Fibroblast of mammary gland (primary cell): ENCODE measurements at regions not wholly inside any gene's neighbourhood (a gene's known extent, or its start where the extent isn't known, plus 50 kb on each side); places are given as distances from the start of the nearest gene placed in this dataset.
"Not testable (repeated sequence)": the region's sequence is repeated elsewhere in the genome, so short reads cannot be mapped to it uniquely, and the experiment has no call there.

Experiments
- DNase-seq: peaks from one replicate; pipeline ENCODE4 v3.0.0-alpha.2; 2010; ENCODE audit warnings: low read depth
- H3K4me3 ChIP-seq: 2 replicates; pipeline ENCODE4 v1.5.1; 2011; ENCODE audit warnings: low read depth, mild to moderate bottlenecking, low read length, moderate library complexity; ENCODE audit not compliant: control insufficient read depth
- TF ChIP-seq, protein P1 (sequence below): conservative IDR thresholded peaks from 2 replicates; pipeline ENCODE4 v1.5.1; 2011; ENCODE audit warnings: low read depth, low read length, inconsistent platforms; ENCODE audit not compliant: control insufficient read depth, insufficient read depth

DNA sequence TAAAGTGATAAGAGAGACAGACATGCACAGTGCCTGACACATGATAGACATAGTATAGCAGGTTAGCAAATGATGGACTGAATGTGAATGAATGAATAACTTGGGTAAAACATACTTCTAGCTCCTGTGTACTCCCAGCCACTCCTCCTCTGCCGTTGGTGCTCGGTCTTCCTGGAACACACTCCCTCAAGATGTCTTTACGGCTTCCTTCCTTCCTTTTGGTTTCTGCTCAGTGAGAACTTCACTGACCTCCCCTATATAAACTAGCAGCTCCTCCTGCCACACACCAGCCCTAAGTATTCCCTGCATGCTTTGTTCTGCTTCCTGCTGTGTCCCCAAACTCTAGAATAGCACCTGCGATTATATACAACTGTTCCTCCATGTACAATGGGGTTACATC lies 50.2 kb downstream of the RAD54L2 start:
- H3K4me3 ChIP-seq: no peak overlapping the region
- TF ChIP-seq, protein P1, sequence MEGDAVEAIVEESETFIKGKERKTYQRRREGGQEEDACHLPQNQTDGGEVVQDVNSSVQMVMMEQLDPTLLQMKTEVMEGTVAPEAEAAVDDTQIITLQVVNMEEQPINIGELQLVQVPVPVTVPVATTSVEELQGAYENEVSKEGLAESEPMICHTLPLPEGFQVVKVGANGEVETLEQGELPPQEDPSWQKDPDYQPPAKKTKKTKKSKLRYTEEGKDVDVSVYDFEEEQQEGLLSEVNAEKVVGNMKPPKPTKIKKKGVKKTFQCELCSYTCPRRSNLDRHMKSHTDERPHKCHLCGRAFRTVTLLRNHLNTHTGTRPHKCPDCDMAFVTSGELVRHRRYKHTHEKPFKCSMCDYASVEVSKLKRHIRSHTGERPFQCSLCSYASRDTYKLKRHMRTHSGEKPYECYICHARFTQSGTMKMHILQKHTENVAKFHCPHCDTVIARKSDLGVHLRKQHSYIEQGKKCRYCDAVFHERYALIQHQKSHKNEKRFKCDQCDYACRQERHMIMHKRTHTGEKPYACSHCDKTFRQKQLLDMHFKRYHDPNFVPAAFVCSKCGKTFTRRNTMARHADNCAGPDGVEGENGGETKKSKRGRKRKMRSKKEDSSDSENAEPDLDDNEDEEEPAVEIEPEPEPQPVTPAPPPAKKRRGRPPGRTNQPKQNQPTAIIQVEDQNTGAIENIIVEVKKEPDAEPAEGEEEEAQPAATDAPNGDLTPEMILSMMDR: no peak
- DNase-seq: no peak

DNA sequence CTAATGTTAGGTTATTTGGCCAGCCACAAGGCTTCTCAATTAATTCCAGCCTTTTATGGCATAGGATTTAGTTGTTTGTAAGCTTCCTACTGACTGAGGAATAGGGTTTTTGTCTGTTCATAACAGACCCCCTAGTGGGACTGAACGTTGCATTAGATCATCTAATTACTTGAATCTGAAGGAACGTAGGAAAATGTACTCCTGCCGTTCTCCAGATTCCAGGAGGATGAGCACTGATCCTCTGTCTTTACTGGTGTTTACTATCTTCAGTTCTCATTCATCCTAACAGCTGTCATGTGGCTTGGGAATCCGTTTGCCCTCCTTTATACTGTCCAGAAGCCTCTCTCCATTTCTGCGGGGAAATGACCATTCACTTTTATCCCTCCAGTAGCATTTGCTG lies 52.7 kb downstream of the RAD54L2 start:
- H3K4me3 ChIP-seq: no peak overlapping the region
- TF ChIP-seq, protein P1: no peak
- DNase-seq: peak; percentile 31

DNA sequence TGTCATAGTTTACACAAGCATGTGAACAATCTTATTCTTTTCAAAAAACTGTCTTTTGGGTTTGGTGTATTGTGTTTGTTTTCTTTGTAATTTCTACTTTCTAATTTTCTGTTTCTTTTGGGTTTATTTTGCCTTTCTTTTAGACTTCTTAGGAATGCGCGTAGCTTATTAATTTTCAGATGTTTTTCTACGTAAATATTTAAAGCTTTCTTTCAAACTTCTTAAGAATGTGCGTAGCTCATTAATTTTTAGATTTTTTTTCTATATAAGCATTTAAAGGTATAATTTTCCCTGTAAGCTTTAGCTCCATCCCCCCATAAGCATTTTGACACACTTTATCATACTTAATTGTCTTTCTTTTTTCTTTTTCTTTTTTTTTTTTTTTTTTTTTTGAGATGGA lies 55.2 kb downstream of the RAD54L2 start:
- H3K4me3 ChIP-seq: no peak overlapping the region

DNA sequence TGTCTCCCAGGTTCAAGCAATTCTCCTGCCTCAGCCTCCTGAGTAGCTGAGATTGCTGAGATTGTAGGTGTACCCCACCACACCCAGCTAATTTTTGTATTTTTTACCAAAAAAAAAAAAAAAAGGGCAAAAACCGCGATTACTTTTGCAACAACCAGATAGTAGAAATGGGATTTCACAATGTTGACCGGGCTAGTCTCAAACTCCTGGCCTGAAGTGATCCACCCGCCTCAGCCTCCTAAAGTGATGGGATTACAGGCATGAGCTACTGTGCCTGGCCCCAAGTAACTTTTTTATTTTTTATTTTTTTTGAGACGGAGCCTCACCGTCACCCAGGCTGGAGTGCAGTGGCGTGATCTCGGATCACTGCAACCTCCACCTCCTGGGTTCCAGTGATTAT lies 61.1 kb downstream of the RAD54L2 start:
- not testable (repeated sequence) for DNase-seq, H3K4me3 ChIP-seq

More for the DNA sequence above, 55.2 kb downstream of the RAD54L2 start:
- TF ChIP-seq, protein P1: no peak
- DNase-seq: no peak

DNA sequence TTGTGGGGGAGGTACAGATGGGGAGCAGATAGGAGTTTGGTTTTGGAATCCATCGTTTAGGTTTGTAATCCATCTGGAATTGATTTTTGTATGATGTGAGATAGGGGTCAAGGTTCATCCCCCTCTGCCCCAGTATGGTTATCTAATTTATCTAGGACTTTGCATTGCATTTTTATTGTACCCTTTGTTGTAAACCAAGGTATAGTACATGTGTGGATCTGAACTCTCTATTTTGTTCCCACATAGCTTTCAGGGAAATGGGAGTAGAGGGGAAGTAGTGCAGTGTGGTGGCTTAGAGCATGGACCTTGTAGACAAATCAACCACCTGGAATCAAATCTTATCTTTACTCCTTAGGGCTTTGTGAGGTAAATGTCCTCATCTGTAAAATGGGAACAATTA lies 65.7 kb downstream of the RAD54L2 start:
- no peak overlapping the region for H3K4me3 ChIP-seq
- TF ChIP-seq, protein P1: no peak
- no peak for DNase-seq

DNA sequence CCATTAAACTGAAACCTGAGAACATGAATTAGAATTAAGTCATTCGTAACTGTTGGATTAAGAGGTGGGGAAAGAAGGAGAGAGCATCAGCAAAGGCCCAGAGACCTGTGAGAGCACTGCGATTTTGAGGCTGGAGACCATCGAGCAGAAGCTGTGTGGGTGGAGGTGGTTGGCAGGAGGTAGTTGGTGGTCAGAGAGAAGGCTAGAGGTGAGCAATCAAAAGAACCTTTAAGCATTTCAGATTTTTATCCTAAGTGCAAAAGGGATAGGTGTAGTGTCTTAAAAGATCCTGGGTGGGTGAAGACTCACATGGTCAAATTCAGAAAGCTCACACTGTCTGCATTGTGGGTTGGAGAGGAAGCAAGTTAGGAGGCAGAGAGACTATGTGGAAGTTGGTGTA lies 65.1 kb upstream of the TEX264 start:
- DNase-seq: no peak
- TF ChIP-seq, protein P1: no peak
- H3K4me3 ChIP-seq: no peak overlapping the region

DNA sequence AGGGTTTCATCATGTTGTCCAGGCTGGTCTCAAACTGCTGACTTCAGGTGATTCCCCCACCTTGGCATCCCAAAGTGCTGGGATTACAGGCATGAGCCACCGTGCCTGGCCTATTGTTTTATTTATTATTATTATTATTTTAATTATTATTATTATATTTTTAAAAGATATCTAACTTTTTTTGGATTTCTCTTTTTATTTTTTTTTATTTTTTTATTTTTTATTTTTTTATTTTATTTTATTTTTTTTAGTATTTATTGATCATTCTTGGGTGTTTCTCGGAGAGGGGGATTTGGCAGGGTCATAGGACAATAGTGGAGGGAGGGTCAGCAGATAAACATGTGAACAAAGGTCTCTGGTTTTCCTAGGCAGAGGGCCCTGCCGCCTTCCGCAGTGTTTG lies 64.2 kb upstream of the TEX264 start:
- DNase-seq, H3K4me3 ChIP-seq: not testable (repeated sequence)

DNA sequence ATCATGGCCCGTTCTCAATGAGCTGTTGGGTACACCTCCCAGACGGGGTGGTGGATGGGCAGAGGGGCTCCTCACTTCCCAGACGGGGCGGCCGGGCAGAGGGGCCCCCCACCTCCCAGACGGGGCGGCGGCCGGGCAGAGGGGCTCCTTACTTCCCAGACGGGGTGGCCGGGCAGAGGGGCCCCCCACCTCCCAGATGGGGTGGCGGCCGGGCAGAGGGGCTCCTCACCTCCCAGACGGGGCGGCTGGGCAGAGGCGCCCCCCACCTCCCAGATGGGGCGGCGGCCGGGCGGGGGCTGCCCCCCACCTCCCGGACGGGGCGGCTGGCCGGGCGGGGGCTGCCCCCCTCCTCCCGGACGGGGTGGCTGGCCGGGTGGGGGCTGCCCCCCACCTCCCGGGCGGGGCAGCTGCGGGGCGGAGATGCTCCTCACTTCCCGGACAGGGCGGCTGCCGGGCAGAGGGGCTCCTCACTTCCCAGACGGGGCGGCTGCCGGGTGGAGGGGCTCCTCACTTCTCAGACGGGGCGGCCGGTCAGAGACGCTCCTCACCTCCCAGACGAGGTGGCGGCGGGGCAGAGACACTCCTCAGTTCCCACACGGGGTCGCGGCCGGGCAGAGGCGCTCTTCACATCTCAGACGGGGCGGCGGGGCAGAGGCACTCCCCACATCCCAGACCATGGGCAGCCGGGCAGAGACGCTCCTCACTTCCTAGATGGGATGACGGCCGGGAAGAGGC lies 63.3 kb upstream of the TEX264 start:
- not testable (repeated sequence) for H3K4me3 ChIP-seq, DNase-seq
